H9 (cell line): ENCODE measurements at regions not wholly inside any gene's neighbourhood (a gene's known extent, or its start where the extent isn't known, plus 50 kb on each side); places are given as distances from the start of the nearest gene placed in this dataset.

Experiments used
- DNase-seq: peaks from one replicate; pipeline ENCODE4 v3.0.0-alpha.2; 2017
- H2AFZ ChIP-seq: one replicate; pipeline ENCODE4 v1.6.1; 2013; ENCODE audit warnings: mild to moderate bottlenecking, low read length, control low read depth, moderate library complexity
- H2AK5ac ChIP-seq: 2 replicates; pipeline ENCODE4 v1.6.1; 2013; ENCODE audit warnings: low read length, control low read depth, mixed read lengths; ENCODE audit not compliant: insufficient read length
- H2BK120ac ChIP-seq: one replicate; pipeline ENCODE4 v1.6.1; 2013; ENCODE audit warnings: low read depth, mild to moderate bottlenecking, low read length, control low read depth, inconsistent platforms; ENCODE audit not compliant: poor library complexity, severe bottlenecking
- H2BK12ac ChIP-seq: 2 replicates; pipeline ENCODE4 v1.6.1; 2013; ENCODE audit warnings: low read length, control low read depth, mixed read lengths, low read depth; ENCODE audit not compliant: insufficient read length
- H2BK15ac ChIP-seq: 2 replicates; pipeline ENCODE4 v1.6.1; 2013; ENCODE audit warnings: low read depth, low read length, control low read depth
- H2BK20ac ChIP-seq: one replicate; pipeline ENCODE4 v1.6.1; 2013; ENCODE audit warnings: low read depth, mild to moderate bottlenecking, low read length, control low read depth, inconsistent platforms; ENCODE audit not compliant: poor library complexity, severe bottlenecking
- H2BK5ac ChIP-seq: 2 replicates; pipeline ENCODE4 v1.6.1; 2013; ENCODE audit warnings: low read length, control low read depth, mixed read lengths; ENCODE audit not compliant: insufficient read length
- H3K14ac ChIP-seq: 2 replicates; pipeline ENCODE4 v1.6.1; 2013; ENCODE audit warnings: low read length, control low read depth; ENCODE audit not compliant: insufficient read depth
- H3K18ac ChIP-seq: 2 replicates; pipeline ENCODE4 v1.6.1; 2013; ENCODE audit warnings: low read depth, mild to moderate bottlenecking, mixed read lengths, low read length, control low read depth; ENCODE audit not compliant: insufficient read length
- H3K23ac ChIP-seq: 2 replicates; pipeline ENCODE4 v1.6.1; 2013; ENCODE audit warnings: low read length, control low read depth, mixed read lengths, low read depth; ENCODE audit not compliant: insufficient read length
- H3K23me2 ChIP-seq: 2 replicates; pipeline ENCODE4 v1.6.1; 2013; ENCODE audit warnings: low read depth, mild to moderate bottlenecking, mixed read lengths, low read length, control low read depth; ENCODE audit not compliant: insufficient read length, poor library complexity, severe bottlenecking
- H3K27ac ChIP-seq: 2 replicates; pipeline ENCODE4 v1.5.1; 2013; ENCODE audit warnings: low read length, control low read depth, mixed read lengths, low read depth; ENCODE audit not compliant: insufficient read length
- H3K27me3 ChIP-seq: 2 replicates; pipeline ENCODE4 v1.6.1; 2013; ENCODE audit warnings: low read length, control low read depth, inconsistent platforms; ENCODE audit not compliant: insufficient read depth
- H3K4ac ChIP-seq: 2 replicates; pipeline ENCODE4 v1.6.1; 2013; ENCODE audit warnings: low read depth, mild to moderate bottlenecking, control low read depth, inconsistent platforms, low read length, moderate library complexity
- H3K4me1 ChIP-seq: 2 replicates; pipeline ENCODE4 v1.6.1; 2013; ENCODE audit warnings: low read length, control low read depth, inconsistent platforms; ENCODE audit not compliant: insufficient read depth
- H3K4me2 ChIP-seq: 2 replicates; pipeline ENCODE4 v1.6.1; 2013; ENCODE audit warnings: low read length, control low read depth, mixed read lengths; ENCODE audit not compliant: insufficient read length, insufficient read depth
- H3K56ac ChIP-seq: 2 replicates; pipeline ENCODE4 v1.6.1; 2013; ENCODE audit warnings: low read depth, mild to moderate bottlenecking, mixed read lengths, low read length, control low read depth; ENCODE audit not compliant: insufficient read length
- H3K79me1 ChIP-seq: 2 replicates; pipeline ENCODE4 v1.6.1; 2013; ENCODE audit warnings: low read depth, mild to moderate bottlenecking, moderate library complexity, low read length, control low read depth, inconsistent platforms; ENCODE audit not compliant: insufficient read depth, poor library complexity, severe bottlenecking
- H3K79me2 ChIP-seq: 2 replicates; pipeline ENCODE4 v1.6.1; 2013; ENCODE audit warnings: low read length, control low read depth, inconsistent platforms; ENCODE audit not compliant: insufficient read depth
- H3K9ac ChIP-seq: 2 replicates; pipeline ENCODE4 v1.6.1; 2013; ENCODE audit warnings: low read length, control low read depth, mixed read lengths; ENCODE audit not compliant: insufficient read length; ENCODE audit errors: extremely low read depth
- H3K9me3 ChIP-seq: one replicate; pipeline ENCODE4 v1.6.1; 2013; ENCODE audit warnings: low read depth, low read length, inconsistent platforms; ENCODE audit not compliant: control insufficient read depth
- H3T11ph ChIP-seq: one replicate; pipeline ENCODE4 v1.6.1; 2013; ENCODE audit warnings: mild to moderate bottlenecking, low read length, control low read depth, inconsistent platforms
- H4K20me1 ChIP-seq: one replicate; pipeline ENCODE4 v1.6.1; 2013; ENCODE audit not compliant: control insufficient read depth, insufficient read length, insufficient read depth
- H4K5ac ChIP-seq: 2 replicates; pipeline ENCODE4 v1.6.1; 2013; ENCODE audit warnings: low read depth, mild to moderate bottlenecking, mixed read lengths, low read length, control low read depth; ENCODE audit not compliant: insufficient read length
- H4K8ac ChIP-seq: replicated peaks from 2 replicates; pipeline ENCODE4 v1.6.1; 2013; ENCODE audit warnings: low read length, control low read depth, mixed read lengths, low read depth; ENCODE audit not compliant: insufficient read length
- H4K91ac ChIP-seq: 2 replicates; pipeline ENCODE4 v1.6.1; 2013; ENCODE audit warnings: low read depth, mild to moderate bottlenecking, moderate library complexity, mixed read lengths, low read length, control low read depth; ENCODE audit not compliant: insufficient read length
- H3K27ac Mint-ChIP-seq, 3 experiments: 2 replicates in 2 of 3; 3 replicates in 1 of 3; pipeline ENCODE4 v1.8.0; 2020 to 2021; ENCODE audit warnings: mixed read lengths in 3 of 3, mild to moderate bottlenecking in 1 of 3, moderate library complexity in 1 of 3
- H3K27me3 Mint-ChIP-seq: 2 replicates; pipeline ENCODE4 v1.8.0; 2021; ENCODE audit warnings: low read depth, mild to moderate bottlenecking, moderate library complexity, mixed read lengths
- H3K36me3 Mint-ChIP-seq, 3 experiments: 2 replicates in 2 of 3; 3 replicates in 1 of 3; pipeline ENCODE4 v1.8.0; 2020 to 2021; ENCODE audit warnings: low read depth in 3 of 3, mixed read lengths in 3 of 3; ENCODE audit not compliant: insufficient read depth in 1 of 3
- H3K4me1 Mint-ChIP-seq, 2 experiments: 2 replicates each; pipeline ENCODE4 v1.8.0; 2020; ENCODE audit warnings: mixed read lengths in 2 of 2
- H3K4me3 Mint-ChIP-seq, 2 experiments: 2 replicates in 1 of 2; 3 replicates in 1 of 2; pipeline ENCODE4 v1.8.0; 2020 to 2021; ENCODE audit warnings: mild to moderate bottlenecking in 2 of 2, mixed read lengths in 2 of 2, moderate library complexity in 1 of 2
- H3K9me3 Mint-ChIP-seq, 2 experiments: 2 replicates in 1 of 2; 3 replicates in 1 of 2; pipeline ENCODE4 v1.8.0; 2020; ENCODE audit warnings: mild to moderate bottlenecking in 2 of 2, mixed read lengths in 2 of 2, moderate library complexity in 1 of 2
- WGBS: extraction: QIAGEN DNeasy Blood & Tissue Kit; methylation state at CpG from one replicate; pipeline ENCODE4 v1.1.7; 2013; ENCODE audit warnings: missing lambda C conversion rate, low lambda C conversion rate, mixed read lengths; ENCODE audit not compliant: insufficient read length; ENCODE audit errors: extremely low coverage; 5-methylcytosine and 5-hydroxymethylcytosine counted together
- TF ChIP-seq, protein P1 (sequence below): fragments of 200-600 bp; sonication (generic); conservative IDR thresholded peaks from 3 replicates; pipeline ENCODE4 v1.8.0; 2021; ENCODE audit warnings: antibody characterized with exemption, mild to moderate bottlenecking

DNA sequence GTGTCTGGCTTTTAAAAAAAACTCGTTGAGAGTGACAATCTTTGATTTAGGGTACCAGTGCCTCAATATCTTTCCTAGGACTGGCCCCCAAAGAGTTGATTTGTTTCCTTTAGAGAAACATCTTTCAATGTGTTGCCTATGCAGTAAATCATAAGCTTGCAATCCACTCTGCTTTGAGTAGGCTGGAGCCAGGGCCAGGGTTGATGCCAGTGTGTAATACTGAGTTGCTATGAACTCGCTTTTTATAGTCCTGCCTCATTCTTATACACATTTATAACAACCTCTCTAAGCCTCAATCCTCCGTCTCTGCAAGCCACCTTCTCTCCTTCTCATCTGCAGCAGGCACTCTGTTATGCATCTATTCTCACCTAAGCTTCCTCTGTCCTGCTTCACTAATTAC, 674.9 kb upstream of the POM121L12 start:
- Histone ChIP-seq H4K20me1 (no peaks in the 10 kb centered on the region), H3K18ac (no peak overlapping the region), H3K9me3 (no peaks in the 10 kb centered on the region), H3K79me1 (no peaks in the 10 kb centered on the region), H4K8ac (no peak overlapping the region), H2BK15ac (no peak overlapping the region), H3K4me1 (no peaks in the 10 kb centered on the region), H3K27ac (no peak overlapping the region), H2BK120ac (no peak overlapping the region), H4K5ac (no peak overlapping the region), H3K4ac (no peak overlapping the region), H3K27me3 (no peaks in the 10 kb centered on the region), H3K9ac (no peak overlapping the region), H2AK5ac (no peak overlapping the region), H2BK20ac (no peak overlapping the region), H4K91ac (no peak overlapping the region), H3K23me2 (no peaks in the 10 kb centered on the region), H3K56ac (no peak overlapping the region), H2AFZ (no peak overlapping the region), H2BK5ac (no peak overlapping the region), H2BK12ac (no peak overlapping the region), H3K79me2 (no peaks in the 10 kb centered on the region), H3K4me2 (no peak overlapping the region), H3K23ac (no peak overlapping the region), H3K14ac (no peak overlapping the region), H3T11ph (no peak overlapping the region)
- H3K9me3 Mint-ChIP-seq: peaks cover 8 to 11% of the 10 kb centered on the region in 2 experiments
- no peaks in the 10 kb centered on the region for H3K27me3 Mint-ChIP-seq
- H3K27ac Mint-ChIP-seq: no peak overlapping the region
- H3K36me3 Mint-ChIP-seq: peaks cover 0 to 7% (median 4%) of the 10 kb centered on the region in 3 experiments; a peak in 3 of 7 replicates
- peaks cover 0 to 3% of the 10 kb centered on the region in 2 experiments; a peak in 1 of 4 replicates for H3K4me1 Mint-ChIP-seq
- H3K4me3 Mint-ChIP-seq: no peak overlapping the region
- WGBS: no CpG with 5 or more reads among the region's 3 CpGs
- TF ChIP-seq, protein P1, sequence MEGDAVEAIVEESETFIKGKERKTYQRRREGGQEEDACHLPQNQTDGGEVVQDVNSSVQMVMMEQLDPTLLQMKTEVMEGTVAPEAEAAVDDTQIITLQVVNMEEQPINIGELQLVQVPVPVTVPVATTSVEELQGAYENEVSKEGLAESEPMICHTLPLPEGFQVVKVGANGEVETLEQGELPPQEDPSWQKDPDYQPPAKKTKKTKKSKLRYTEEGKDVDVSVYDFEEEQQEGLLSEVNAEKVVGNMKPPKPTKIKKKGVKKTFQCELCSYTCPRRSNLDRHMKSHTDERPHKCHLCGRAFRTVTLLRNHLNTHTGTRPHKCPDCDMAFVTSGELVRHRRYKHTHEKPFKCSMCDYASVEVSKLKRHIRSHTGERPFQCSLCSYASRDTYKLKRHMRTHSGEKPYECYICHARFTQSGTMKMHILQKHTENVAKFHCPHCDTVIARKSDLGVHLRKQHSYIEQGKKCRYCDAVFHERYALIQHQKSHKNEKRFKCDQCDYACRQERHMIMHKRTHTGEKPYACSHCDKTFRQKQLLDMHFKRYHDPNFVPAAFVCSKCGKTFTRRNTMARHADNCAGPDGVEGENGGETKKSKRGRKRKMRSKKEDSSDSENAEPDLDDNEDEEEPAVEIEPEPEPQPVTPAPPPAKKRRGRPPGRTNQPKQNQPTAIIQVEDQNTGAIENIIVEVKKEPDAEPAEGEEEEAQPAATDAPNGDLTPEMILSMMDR: no peak
- no peak for DNase-seq
